B cell (primary cell): ENCODE measurements at regions not wholly inside any gene's neighbourhood (a gene's known extent, or its start where the extent isn't known, plus 50 kb on each side); places are given as distances from the start of the nearest gene placed in this dataset.

Experiments
- ATAC-seq: fragments of 200-7000 bp; cut with Tn5 transposase; one replicate; pipeline ENCODE4 v1.10.0; 2021; ENCODE audit warnings: low read depth, mild to moderate bottlenecking, moderate number of reproducible peaks, moderate library complexity
- CTCF ChIA-PET: fragments of 350-600 bp; sonication (Branson Sonifier 250); formaldehyde crosslinking; loops from one replicate; lab custom pipeline; 2021; ENCODE audit warnings: antibody characterized with exemption, inconsistent platforms; lab: Charles Lee
- POLR2A ChIA-PET: fragments of 350-600 bp; sonication (Branson Sonifier 250); formaldehyde crosslinking; loops from one replicate; lab custom pipeline; 2021; ENCODE audit warnings: antibody characterized with exemption; lab: Charles Lee
- DNase-seq: peaks from one replicate; pipeline ENCODE4 v3.0.0; 2013
- H2AFZ ChIP-seq: 2 replicates; pipeline ENCODE4 v1.6.1; 2012; ENCODE audit warnings: mild to moderate bottlenecking, low read depth, low read length; ENCODE audit not compliant: insufficient read depth, poor library complexity, severe bottlenecking
- H3K27ac ChIP-seq, 2 donors: 1 replicate in 1 of 2; 2 replicates in 1 of 2; pipeline ENCODE4 v1.5.1; 2012 to 2013; ENCODE audit warnings: low read length in 2 of 2, mild to moderate bottlenecking in 2 of 2, moderate library complexity in 1 of 2
- H3K27me3 ChIP-seq, 4 experiments: fragments of 200-600 bp in 1 of 4; sonication (generic) in 1 of 4; replicated peaks in 1 of 4; 1 replicate in 2 of 4; 2 replicates in 2 of 4; pipeline versions ENCODE4 v1.6.1 to v1.7.0; 2013 to 2016; ENCODE audit warnings: low read length in 3 of 4, mild to moderate bottlenecking in 2 of 4, mixed read lengths in 1 of 4, moderate library complexity in 1 of 4; ENCODE audit not compliant: insufficient read depth in 4 of 4, control insufficient read depth in 3 of 4; ENCODE audit errors: control extremely low read depth in 1 of 4
- H3K36me3 ChIP-seq, 2 experiments: replicated peaks in 1 of 2; 1 replicate in 1 of 2; 2 replicates in 1 of 2; pipeline versions ENCODE4 v1.6.1 to v1.7.1; 2013; ENCODE audit warnings: low read length in 1 of 2; ENCODE audit not compliant: insufficient read depth in 2 of 2, control insufficient read depth in 1 of 2; ENCODE audit errors: control extremely low read depth in 1 of 2, extremely low read depth in 1 of 2
- H3K4me1 ChIP-seq, 2 donors: fragments of 200-600 bp in 1 of 2; sonication (generic) in 1 of 2; 1 replicate in 1 of 2; 2 replicates in 1 of 2; pipeline versions ENCODE4 v1.5.1 to v1.6.1; 2013 to 2017; ENCODE audit warnings: low read length in 2 of 2; ENCODE audit not compliant: control insufficient read depth in 2 of 2, insufficient read depth in 2 of 2
- H3K4me2 ChIP-seq: replicated peaks from 2 replicates; pipeline ENCODE3; 2012; ENCODE audit warnings: mild to moderate bottlenecking, low read depth, low read length; ENCODE audit not compliant: poor library complexity, severe bottlenecking
- H3K4me3 ChIP-seq, 5 experiments: fragments of 200-600 bp in 1 of 5; sonication (generic) in 1 of 5; 1 replicate in 3 of 5; 2 replicates in 2 of 5; pipeline versions ENCODE4 v1.5.1 to v1.7.0; 2011 to 2016; ENCODE audit warnings: low read length in 4 of 5, mild to moderate bottlenecking in 4 of 5, low read depth in 2 of 5, control low read depth in 1 of 5, moderate library complexity in 1 of 5; ENCODE audit not compliant: insufficient read depth in 1 of 5; ENCODE audit errors: control extremely low read depth in 1 of 5, extremely low read depth in 1 of 5
- H3K79me2 ChIP-seq: fragments of 200-600 bp; sonication (generic); one replicate; pipeline ENCODE4 v1.6.0; 2016; ENCODE audit warnings: low read length; ENCODE audit not compliant: control insufficient read depth, insufficient read depth
- H3K9ac ChIP-seq: fragments of 200-600 bp; sonication (generic); 2 replicates; pipeline ENCODE4 v1.6.1; 2017; ENCODE audit warnings: mild to moderate bottlenecking, low read length, moderate library complexity
- H3K9me3 ChIP-seq, 3 donors: one replicate each; pipeline versions ENCODE4 v1.6.1 to v1.7.1; 2013; ENCODE audit warnings: low read length in 2 of 3; ENCODE audit not compliant: control insufficient read depth in 2 of 3, insufficient read depth in 1 of 3; ENCODE audit errors: control extremely low read depth in 1 of 3
- H4K20me1 ChIP-seq: 2 replicates; pipeline ENCODE4 v1.6.0; 2012; ENCODE audit warnings: mild to moderate bottlenecking, low read length; ENCODE audit not compliant: insufficient read depth, control insufficient read depth, poor library complexity, severe bottlenecking
- H3K27ac Mint-ChIP-seq: one replicate; pipeline ENCODE4 v1.8.0; 2021; ENCODE audit warnings: mixed read lengths
- H3K27me3 Mint-ChIP-seq: one replicate; pipeline ENCODE4 v1.8.0; 2021; ENCODE audit warnings: mixed read lengths
- H3K4me1 Mint-ChIP-seq: one replicate; pipeline ENCODE4 v1.8.0; 2021; ENCODE audit warnings: mixed read lengths
- H3K4me3 Mint-ChIP-seq: one replicate; pipeline ENCODE4 v1.8.0; 2021; ENCODE audit warnings: mixed read lengths
- H3K9me3 Mint-ChIP-seq: one replicate; pipeline ENCODE4 v1.8.0; 2022; ENCODE audit warnings: mixed read lengths; ENCODE audit not compliant: insufficient read depth
- EZH2 ChIP-seq: IDR thresholded peaks from 2 replicates; pipeline ENCODE4 v1.6.1; 2012; ENCODE audit warnings: borderline replicate concordance, low read depth, mild to moderate bottlenecking, moderate library complexity, low read length; ENCODE audit not compliant: insufficient read depth, poor library complexity, severe bottlenecking
- WGBS: methylation state at CpG from one replicate; pipeline ENCODE4 v1.1.5; 2013; ENCODE audit warnings: missing lambda C conversion rate; ENCODE audit not compliant: insufficient coverage; 5-methylcytosine and 5-hydroxymethylcytosine counted together
- intact Hi-C: fragments of 100-400 bp; cut with micrococcal nuclease; formaldehyde crosslinking; loops from one replicate; pipeline ENCODE4 v1.10.0; 2022
- TF ChIP-seq, protein P1 (sequence below): fragments of 200-600 bp; IDR thresholded peaks from one replicate; pipeline ENCODE4 v1.8.0; 2022; ENCODE audit warnings: antibody characterized with exemption, mild to moderate bottlenecking

DNA sequence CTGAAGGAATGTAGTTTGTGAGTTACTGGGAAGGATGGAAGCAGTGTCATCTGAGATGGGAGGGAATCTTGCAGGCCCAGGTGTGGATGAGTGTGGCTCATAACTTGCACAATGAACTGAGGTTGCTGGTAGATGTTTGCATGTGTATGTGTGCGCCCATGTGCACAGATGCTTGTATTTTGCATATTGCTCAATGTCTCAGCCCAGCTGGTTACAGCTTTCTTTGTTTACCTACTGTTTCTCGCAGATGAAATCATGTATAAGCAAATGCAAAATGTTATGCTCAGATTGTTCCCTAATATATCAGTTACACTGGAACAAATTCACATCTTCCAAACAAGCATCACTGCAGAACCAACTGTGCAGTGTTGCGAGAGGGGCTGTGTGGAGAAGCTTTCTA lies 452.2 kb upstream of the EEF2KMT start:
- intact Hi-C loops = no loop called here
- H3K4me2 ChIP-seq = no peak overlapping the region
- ChIA-PET POLR2A (no interaction called here), CTCF (no interaction called here)
- no peaks in the 10 kb centered on the region for H3K27me3 Mint-ChIP-seq
- H3K36me3 ChIP-seq = no peaks in the 10 kb centered on the region
- ATAC-seq = no peak
- no peaks in the 10 kb centered on the region for H3K4me1 Mint-ChIP-seq
- H3K27ac ChIP-seq = no peak overlapping the region
- no peak overlapping the region for H3K9ac ChIP-seq
- H3K9me3 ChIP-seq = peaks cover 0 to 3% (median 0%) of the 10 kb centered on the region in 3 donors
- H3K4me3 ChIP-seq = no peak overlapping the region
- H3K4me3 Mint-ChIP-seq = no peak overlapping the region
- H2AFZ ChIP-seq = no peak overlapping the region
- no peak for DNase-seq
- no peaks in the 10 kb centered on the region for H4K20me1 ChIP-seq
- WGBS = 100% methylated on average over 1 of the region's 3 CpGs
- no peaks in the 10 kb centered on the region for H3K27me3 ChIP-seq
- H3K27ac Mint-ChIP-seq = no peak overlapping the region
- H3K9me3 Mint-ChIP-seq = no peaks in the 10 kb centered on the region
- TF ChIP-seq EZH2 = no peak
- TF ChIP-seq, protein P1, sequence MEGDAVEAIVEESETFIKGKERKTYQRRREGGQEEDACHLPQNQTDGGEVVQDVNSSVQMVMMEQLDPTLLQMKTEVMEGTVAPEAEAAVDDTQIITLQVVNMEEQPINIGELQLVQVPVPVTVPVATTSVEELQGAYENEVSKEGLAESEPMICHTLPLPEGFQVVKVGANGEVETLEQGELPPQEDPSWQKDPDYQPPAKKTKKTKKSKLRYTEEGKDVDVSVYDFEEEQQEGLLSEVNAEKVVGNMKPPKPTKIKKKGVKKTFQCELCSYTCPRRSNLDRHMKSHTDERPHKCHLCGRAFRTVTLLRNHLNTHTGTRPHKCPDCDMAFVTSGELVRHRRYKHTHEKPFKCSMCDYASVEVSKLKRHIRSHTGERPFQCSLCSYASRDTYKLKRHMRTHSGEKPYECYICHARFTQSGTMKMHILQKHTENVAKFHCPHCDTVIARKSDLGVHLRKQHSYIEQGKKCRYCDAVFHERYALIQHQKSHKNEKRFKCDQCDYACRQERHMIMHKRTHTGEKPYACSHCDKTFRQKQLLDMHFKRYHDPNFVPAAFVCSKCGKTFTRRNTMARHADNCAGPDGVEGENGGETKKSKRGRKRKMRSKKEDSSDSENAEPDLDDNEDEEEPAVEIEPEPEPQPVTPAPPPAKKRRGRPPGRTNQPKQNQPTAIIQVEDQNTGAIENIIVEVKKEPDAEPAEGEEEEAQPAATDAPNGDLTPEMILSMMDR = no peak
- H3K4me1 ChIP-seq = no peaks in the 10 kb centered on the region
- H3K79me2 ChIP-seq = no peaks in the 10 kb centered on the region

DNA sequence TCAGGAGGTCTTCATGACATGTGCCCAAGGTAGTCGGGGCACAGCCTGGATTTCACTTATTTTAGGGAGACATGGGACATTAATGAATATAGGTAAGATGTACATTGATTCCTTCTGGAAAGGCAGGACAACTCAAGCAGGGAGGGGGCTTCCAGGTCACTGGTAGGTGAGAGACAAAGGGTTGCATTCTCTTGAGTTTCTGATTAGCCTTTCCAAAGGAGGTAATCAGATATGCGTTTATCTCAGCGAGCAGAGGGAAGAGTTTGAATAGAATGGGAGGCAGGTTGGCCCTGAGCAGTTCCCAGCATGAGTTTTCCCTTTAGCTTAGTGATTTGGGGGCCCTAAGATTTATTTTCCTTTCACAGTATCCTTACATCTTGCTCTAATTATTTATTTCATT lies 443.8 kb upstream of the EEF2KMT start:
- peaks cover 2% of the 10 kb centered on the region for H3K9me3 Mint-ChIP-seq
- Histone ChIP-seq H3K9me3 (peaks cover 0 to 3% (median 0%) of the 10 kb centered on the region in 3 donors), H3K79me2 (no peaks in the 10 kb centered on the region), H3K4me3 (no peak overlapping the region), H2AFZ (no peak overlapping the region), H3K27me3 (no peaks in the 10 kb centered on the region), H4K20me1 (no peaks in the 10 kb centered on the region), H3K4me1 (no peaks in the 10 kb centered on the region), H3K27ac (no peak overlapping the region), H3K4me2 (no peak overlapping the region), H3K36me3 (no peaks in the 10 kb centered on the region), H3K9ac (no peak overlapping the region)
- no peaks in the 10 kb centered on the region for H3K27me3 Mint-ChIP-seq
- WGBS = 33% methylated on average over 3 of the region's 3 CpGs
- no peak overlapping the region for H3K4me3 Mint-ChIP-seq
- H3K27ac Mint-ChIP-seq = no peak overlapping the region
- ChIA-PET POLR2A (no interaction called here), CTCF (no interaction called here)
- H3K4me1 Mint-ChIP-seq = no peaks in the 10 kb centered on the region
- intact Hi-C loops = no loop called here
- DNase-seq (no peak), ATAC-seq (no peak)
- TF ChIP-seq, protein P1 = no peak
- no peak for TF ChIP-seq EZH2
